ENCODE measurements at regions not wholly inside any gene's neighbourhood (a gene's known extent, or its start where the extent isn't known, plus 50 kb on each side); places are given as distances from the start of the nearest gene placed in this dataset.

DNA sequence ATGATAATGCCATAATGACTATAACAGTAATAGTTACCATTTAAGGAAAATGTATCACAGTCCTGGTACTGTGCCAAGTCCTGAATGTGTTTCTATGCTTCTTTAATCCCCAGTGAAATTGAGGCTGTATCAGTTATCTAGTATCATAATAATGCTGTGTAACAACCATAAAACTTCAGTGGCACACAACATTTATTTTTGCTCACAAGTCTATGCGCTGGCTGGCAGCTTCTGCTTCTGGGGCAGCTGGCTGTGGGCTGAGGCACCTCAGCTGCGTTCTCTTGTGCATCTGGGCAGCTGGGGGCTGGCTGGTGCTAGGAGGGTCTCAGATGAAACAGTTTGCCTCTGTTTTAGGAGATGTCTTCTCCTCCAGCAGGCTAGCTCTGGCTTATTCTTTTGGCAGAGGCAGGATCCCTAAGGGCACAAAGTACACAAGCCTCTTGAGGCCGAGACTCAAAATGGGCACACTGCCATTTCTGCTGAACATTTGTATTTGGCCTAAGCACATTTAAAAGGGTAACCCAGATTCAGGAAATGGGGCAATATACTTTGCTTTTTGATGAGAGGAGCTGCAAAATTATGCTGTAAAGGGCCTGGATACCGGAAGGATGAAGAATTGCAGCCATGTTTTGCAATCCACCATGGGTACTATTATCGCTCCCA, 62.6 kb upstream of the DHX15 start:
- Histone ChIP-seq H3K27ac (no peak overlapping the region), H3K79me2 (ENCODE audit: insufficient read depth, low read depth) (no peaks in the 10 kb centered on the region), H3K27me3 (ENCODE audit: insufficient read depth, low read depth) (no peaks in the 10 kb centered on the region), H2AFZ (ENCODE audit: low read depth) (no peak overlapping the region), H3K36me3 (ENCODE audit: insufficient read depth) (no peaks in the 10 kb centered on the region), H4K20me1 (ENCODE audit: insufficient read depth) (no peaks in the 10 kb centered on the region), H3K4me1 (ENCODE audit: low read depth, poor library complexity, severe bottlenecking) (no peaks in the 10 kb centered on the region), H3K4me2 (no peak overlapping the region), H3K9ac (no peak overlapping the region), H3K4me3 (IDR thresholded peaks at IDR 0.05; ENCODE audit: insufficient read depth, low read depth, low read length) (no peak overlapping the region)
- TF ChIP-seq, protein P1, sequence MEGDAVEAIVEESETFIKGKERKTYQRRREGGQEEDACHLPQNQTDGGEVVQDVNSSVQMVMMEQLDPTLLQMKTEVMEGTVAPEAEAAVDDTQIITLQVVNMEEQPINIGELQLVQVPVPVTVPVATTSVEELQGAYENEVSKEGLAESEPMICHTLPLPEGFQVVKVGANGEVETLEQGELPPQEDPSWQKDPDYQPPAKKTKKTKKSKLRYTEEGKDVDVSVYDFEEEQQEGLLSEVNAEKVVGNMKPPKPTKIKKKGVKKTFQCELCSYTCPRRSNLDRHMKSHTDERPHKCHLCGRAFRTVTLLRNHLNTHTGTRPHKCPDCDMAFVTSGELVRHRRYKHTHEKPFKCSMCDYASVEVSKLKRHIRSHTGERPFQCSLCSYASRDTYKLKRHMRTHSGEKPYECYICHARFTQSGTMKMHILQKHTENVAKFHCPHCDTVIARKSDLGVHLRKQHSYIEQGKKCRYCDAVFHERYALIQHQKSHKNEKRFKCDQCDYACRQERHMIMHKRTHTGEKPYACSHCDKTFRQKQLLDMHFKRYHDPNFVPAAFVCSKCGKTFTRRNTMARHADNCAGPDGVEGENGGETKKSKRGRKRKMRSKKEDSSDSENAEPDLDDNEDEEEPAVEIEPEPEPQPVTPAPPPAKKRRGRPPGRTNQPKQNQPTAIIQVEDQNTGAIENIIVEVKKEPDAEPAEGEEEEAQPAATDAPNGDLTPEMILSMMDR (conservative IDR thresholded peaks at IDR 0.05; ENCODE audit: low read depth, low read length): no peak

DNA sequence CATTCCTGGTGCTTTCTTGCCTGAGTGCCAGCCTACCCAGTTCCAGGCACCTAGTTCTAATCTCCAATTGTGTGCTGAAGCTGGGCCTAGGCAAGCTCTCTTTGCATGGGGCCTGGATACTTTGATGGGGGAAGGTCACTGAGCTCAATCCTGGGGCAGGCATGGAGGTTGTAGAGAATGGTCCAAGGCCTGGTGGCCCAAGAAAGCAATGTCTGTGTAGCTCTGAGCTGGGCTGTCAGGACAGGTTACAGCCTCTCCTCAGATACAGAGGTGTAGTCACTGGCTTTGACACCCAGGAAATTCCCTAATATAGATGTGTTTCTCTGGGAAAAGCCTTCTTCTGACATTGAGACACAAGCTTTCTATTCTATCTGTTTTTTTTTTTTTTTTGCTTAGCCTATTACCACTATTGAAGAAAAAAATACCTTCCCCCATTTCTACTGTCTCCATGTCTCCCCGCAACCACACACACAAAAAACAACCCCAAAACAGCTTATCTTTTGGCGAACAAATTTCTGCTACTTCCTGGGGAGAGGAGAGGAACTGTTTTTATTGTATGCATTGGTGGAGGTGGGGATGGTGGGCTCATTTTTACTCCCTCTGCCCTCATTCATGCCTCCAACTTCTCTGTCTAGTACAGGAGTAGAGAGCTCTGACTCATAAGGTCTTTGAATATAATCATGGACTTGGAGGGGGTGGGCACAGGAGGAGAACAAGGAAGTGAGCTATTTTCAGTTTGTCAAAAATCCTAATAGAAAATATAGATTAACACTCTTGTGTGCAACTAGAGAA, 66.7 kb upstream of the DHX15 start:
- H3K4me2 ChIP-seq: no peak overlapping the region
- no peaks in the 10 kb centered on the region for H3K36me3 ChIP-seq (ENCODE audit: insufficient read depth)
- H3K27me3 ChIP-seq (ENCODE audit: insufficient read depth, low read depth): no peaks in the 10 kb centered on the region
- H3K79me2 ChIP-seq (ENCODE audit: insufficient read depth, low read depth): no peaks in the 10 kb centered on the region
- TF ChIP-seq, protein P1 (conservative IDR thresholded peaks at IDR 0.05; ENCODE audit: low read depth, low read length): no peak
- H4K20me1 ChIP-seq (ENCODE audit: insufficient read depth): no peaks in the 10 kb centered on the region
- H3K4me3 ChIP-seq (IDR thresholded peaks at IDR 0.05; ENCODE audit: insufficient read depth, low read depth, low read length): no peak overlapping the region
- H2AFZ ChIP-seq (ENCODE audit: low read depth): no peak overlapping the region
- no peaks in the 10 kb centered on the region for H3K4me1 ChIP-seq (ENCODE audit: low read depth, poor library complexity, severe bottlenecking)
- H3K9ac ChIP-seq: no peak overlapping the region
- no peak overlapping the region for H3K27ac ChIP-seq

DNA sequence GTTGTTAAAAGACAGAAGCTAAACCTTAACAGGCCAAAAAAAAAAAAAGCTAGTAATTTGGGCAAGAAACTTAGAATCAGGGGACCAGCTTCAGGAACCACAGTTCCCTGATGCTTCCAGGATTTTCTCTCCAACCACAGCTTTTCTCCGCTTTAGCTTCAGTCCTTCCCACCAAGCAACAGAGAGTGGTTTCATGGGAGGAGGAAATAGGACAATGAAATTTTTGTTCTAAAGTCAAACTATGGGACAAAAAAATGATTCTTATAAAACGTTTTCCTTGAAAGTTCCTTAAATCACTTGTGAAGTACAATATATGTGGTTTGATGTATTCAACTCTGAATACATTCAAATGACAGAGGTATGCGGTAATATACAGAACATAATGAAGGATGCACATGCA, 71.0 kb upstream of the DHX15 start:
- H4K20me1 ChIP-seq (ENCODE audit: insufficient read depth): no peaks in the 10 kb centered on the region
- TF ChIP-seq, protein P1 (conservative IDR thresholded peaks at IDR 0.05; ENCODE audit: low read depth, low read length): no peak
- no peak overlapping the region for H2AFZ ChIP-seq (ENCODE audit: low read depth)
- H3K4me2 ChIP-seq: no peak overlapping the region
- H3K36me3 ChIP-seq (ENCODE audit: insufficient read depth): no peaks in the 10 kb centered on the region
- no peak overlapping the region for H3K4me3 ChIP-seq (IDR thresholded peaks at IDR 0.05; ENCODE audit: insufficient read depth, low read depth, low read length)
- H3K79me2 ChIP-seq (ENCODE audit: insufficient read depth, low read depth): no peaks in the 10 kb centered on the region
- no peaks in the 10 kb centered on the region for H3K27me3 ChIP-seq (ENCODE audit: insufficient read depth, low read depth)
- peaks cover 26% of the 10 kb centered on the region for H3K4me1 ChIP-seq (ENCODE audit: low read depth, poor library complexity, severe bottlenecking)
- H3K9ac ChIP-seq: no peak overlapping the region
- H3K27ac ChIP-seq: no peak overlapping the region

DNA sequence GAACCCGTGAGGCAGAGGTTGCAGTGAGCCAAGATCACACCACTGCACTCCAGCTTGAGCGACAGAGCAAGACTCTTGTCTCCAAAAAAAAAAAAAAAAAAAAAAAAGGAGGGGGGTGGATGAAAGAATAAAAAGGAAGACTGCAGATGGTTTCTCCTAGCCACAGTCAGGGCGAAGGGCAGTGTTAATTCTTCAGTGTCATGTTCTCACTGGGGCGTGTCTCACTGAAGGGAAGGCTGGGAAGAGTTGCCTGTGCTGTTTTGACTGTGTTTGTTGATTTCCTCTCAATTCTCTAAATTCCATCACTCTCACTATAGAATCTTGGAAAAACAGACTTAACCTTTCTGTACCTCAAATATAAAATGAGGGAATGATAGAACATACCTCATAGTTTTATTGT, 71.6 kb upstream of the DHX15 start:
- TF ChIP-seq, protein P1 (conservative IDR thresholded peaks at IDR 0.05; ENCODE audit: low read depth, low read length): no peak
- Histone ChIP-seq H3K27ac (no peak overlapping the region), H2AFZ (ENCODE audit: low read depth) (no peak overlapping the region), H3K4me3 (IDR thresholded peaks at IDR 0.05; ENCODE audit: insufficient read depth, low read depth, low read length) (no peak overlapping the region), H3K36me3 (ENCODE audit: insufficient read depth) (no peaks in the 10 kb centered on the region), H3K4me2 (no peak overlapping the region), H3K4me1 (ENCODE audit: low read depth, poor library complexity, severe bottlenecking) (peaks cover 26% of the 10 kb centered on the region), H3K27me3 (ENCODE audit: insufficient read depth, low read depth) (no peaks in the 10 kb centered on the region), H3K9ac (no peak overlapping the region), H3K79me2 (ENCODE audit: insufficient read depth, low read depth) (no peaks in the 10 kb centered on the region), H4K20me1 (ENCODE audit: insufficient read depth) (no peaks in the 10 kb centered on the region)

Measured in KMS-11 (cell line).